ENCODE measurements at regions not wholly inside any gene's neighbourhood (a gene's known extent, or its start where the extent isn't known, plus 50 kb on each side); places are given as distances from the start of the nearest gene placed in this dataset.

DNA sequence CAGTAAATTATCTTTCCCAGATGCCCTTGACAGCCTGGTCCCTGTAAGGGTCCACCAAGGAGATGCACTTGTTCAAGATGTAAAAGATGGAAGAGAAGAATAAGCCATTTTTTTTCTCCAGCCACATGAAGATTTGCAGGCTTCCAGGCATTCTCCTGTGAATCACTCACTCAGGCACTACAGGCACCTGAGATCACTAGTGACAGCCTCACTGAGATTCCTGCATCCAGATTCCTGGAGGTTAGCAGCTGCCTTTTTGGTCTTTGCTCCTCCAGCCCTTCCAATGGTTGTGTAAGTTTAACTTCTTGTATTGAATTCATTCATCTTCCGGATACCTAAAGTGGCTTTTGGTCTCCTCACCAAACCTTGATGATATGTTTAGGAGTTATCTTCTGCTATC is 630.2 kb upstream of the CADM1 start:
- TF ChIP-seq EZH2 (IDR thresholded peaks at IDR 0.05; ENCODE audit: insufficient read depth, poor library complexity, severe bottlenecking) (no peak), EZH2phosphoT487 (IDR thresholded peaks at IDR 0.05; ENCODE audit: insufficient read depth, low read depth) (no peak)

All from GM23248 (cell line).